ENCODE measurements at regions not wholly inside any gene's neighbourhood (a gene's known extent, or its start where the extent isn't known, plus 50 kb on each side); places are given as distances from the start of the nearest gene placed in this dataset.
A peak's percentile ranks its signal among the peaks of the same experiment; 100 is the strongest.

DNA sequence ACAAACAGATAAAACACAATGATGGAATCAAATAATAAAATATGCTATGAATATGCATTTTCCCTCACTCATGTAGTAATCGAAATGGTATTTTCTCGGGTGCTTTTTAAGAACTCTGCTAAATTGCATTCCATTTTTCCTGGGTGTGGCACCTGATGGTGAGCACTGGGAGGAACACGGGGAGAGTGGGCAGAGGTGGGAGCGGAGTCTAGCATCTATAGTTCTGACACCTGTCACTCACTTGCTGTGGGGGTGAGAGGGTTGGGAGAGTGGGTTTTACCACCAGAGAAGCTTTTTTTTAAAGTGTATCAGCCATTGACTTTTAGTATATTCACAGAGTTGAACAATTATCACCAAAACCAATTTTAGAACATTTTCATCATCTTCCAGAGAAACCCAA, 73.4 kb upstream of the PGBD5 start:
- Histone ChIP-seq H3K27ac (no peak overlapping the region), H3K36me3 (no peaks in the 10 kb centered on the region), H3K9me3 (no peaks in the 10 kb centered on the region), H3K4me1 (replicated peaks) (no peaks in the 10 kb centered on the region), H3K4me3 (no peak overlapping the region), H3K27me3 (replicated peaks; ENCODE audit: insufficient read depth) (no peaks in the 10 kb centered on the region)
- intact Hi-C loops (cut with DNase I), result no loop called here
- TF ChIP-seq POLR2A (IDR thresholded peaks at IDR 0.05) (no peak), POLR2AphosphoS5 (IDR thresholded peaks at IDR 0.05) (no peak)
- TF ChIP-seq, protein P1, sequence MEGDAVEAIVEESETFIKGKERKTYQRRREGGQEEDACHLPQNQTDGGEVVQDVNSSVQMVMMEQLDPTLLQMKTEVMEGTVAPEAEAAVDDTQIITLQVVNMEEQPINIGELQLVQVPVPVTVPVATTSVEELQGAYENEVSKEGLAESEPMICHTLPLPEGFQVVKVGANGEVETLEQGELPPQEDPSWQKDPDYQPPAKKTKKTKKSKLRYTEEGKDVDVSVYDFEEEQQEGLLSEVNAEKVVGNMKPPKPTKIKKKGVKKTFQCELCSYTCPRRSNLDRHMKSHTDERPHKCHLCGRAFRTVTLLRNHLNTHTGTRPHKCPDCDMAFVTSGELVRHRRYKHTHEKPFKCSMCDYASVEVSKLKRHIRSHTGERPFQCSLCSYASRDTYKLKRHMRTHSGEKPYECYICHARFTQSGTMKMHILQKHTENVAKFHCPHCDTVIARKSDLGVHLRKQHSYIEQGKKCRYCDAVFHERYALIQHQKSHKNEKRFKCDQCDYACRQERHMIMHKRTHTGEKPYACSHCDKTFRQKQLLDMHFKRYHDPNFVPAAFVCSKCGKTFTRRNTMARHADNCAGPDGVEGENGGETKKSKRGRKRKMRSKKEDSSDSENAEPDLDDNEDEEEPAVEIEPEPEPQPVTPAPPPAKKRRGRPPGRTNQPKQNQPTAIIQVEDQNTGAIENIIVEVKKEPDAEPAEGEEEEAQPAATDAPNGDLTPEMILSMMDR (IDR thresholded peaks at IDR 0.05), result no peak
- no peak for DNase-seq (ENCODE audit: low spot score)
- 89% methylated on average over 4 of the region's 4 CpGs for WGBS

DNA sequence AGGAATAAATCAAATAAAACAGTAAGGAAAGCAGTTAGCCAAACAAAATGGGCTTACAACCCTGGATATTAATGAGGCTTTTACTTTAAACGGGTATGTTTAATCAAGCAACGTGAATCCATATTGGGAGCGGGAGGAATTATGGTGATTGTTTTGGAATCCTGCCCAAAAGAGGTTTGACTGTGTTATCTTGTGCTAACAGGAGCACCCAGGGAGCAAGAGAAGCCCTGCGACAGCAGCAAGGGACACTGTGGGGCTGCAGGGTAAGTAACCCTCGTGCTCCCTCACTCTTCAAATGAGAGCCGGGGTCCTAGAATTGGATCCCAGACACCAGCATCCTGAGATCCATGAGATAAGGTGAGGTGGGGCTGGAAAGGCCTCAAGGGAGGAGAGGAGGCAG, 72.6 kb upstream of the PGBD5 start:
- WGBS, result 31% methylated on average over 6 of the region's 6 CpGs
- TF ChIP-seq POLR2A (IDR thresholded peaks at IDR 0.05), result no peak
- TF ChIP-seq POLR2AphosphoS5 (IDR thresholded peaks at IDR 0.05), result peak; percentile 64
- Histone ChIP-seq H3K27me3 (replicated peaks; ENCODE audit: insufficient read depth) (no peaks in the 10 kb centered on the region), H3K9me3 (no peaks in the 10 kb centered on the region), H3K27ac (no peak overlapping the region), H3K36me3 (no peaks in the 10 kb centered on the region), H3K4me3 (no peak overlapping the region), H3K4me1 (replicated peaks) (no peaks in the 10 kb centered on the region)
- DNase-seq (ENCODE audit: low spot score), result peak; percentile 61
- intact Hi-C loops (cut with DNase I), result no loop called here

DNA sequence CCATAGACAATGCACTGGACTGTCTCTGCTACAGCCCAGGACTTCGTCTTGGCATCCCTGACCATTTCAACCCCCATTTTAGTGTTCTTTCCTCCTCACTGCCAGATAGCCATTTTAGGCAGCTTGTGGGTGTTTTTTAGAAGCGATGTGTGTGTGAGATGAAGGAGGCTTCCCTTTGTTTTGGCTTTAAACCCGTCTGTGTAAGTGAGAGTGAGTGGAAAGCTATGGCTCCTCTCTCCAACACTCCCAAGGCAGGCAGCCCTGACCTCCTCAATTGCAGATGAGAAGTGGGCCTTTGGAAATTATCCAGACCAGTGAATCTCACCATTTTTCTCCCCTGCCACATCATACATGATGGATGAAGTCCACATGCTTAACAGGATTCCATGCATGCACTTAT, 70.3 kb upstream of the PGBD5 start:
- intact Hi-C loops (cut with DNase I), result no loop called here
- TF ChIP-seq POLR2A (IDR thresholded peaks at IDR 0.05), result no peak
- TF ChIP-seq, protein P1 (IDR thresholded peaks at IDR 0.05), result no peak
- 66% methylated on average over 3 of the region's 3 CpGs for WGBS
- H3K27ac ChIP-seq, result no peak overlapping the region
- no peaks in the 10 kb centered on the region for H3K27me3 ChIP-seq (replicated peaks; ENCODE audit: insufficient read depth)
- no peak for DNase-seq (ENCODE audit: low spot score)
- H3K9me3 ChIP-seq, result no peaks in the 10 kb centered on the region
- no peaks in the 10 kb centered on the region for H3K4me1 ChIP-seq (replicated peaks)
- no peaks in the 10 kb centered on the region for H3K36me3 ChIP-seq
- H3K4me3 ChIP-seq, result no peak overlapping the region

DNA sequence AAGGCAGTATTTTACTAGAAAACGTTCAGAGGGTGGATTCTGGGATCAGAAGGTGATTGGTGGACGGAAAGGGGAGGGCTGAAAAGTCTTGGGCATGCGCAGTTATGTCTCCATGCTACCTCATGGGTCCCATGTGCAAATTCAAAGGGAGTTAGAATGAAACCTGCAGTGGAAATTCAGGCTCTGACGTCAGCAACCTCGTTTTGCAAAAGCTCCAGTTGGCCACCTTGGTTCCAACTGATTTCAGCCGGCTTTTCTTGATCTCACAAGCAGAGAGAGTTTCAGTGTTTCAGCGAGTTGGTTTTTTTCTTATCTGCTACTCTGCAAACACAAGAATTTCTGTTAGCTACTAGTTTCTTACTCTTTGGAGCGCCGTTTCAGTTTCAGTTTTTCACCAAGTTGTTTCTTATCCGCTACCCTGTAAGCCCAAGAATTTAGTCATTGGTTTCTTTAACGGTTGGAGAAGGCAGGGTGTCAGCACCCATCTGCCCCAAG, 69.8 kb upstream of the PGBD5 start:
- Histone ChIP-seq H3K4me3 (no peak overlapping the region), H3K27me3 (replicated peaks; ENCODE audit: insufficient read depth) (no peaks in the 10 kb centered on the region), H3K9me3 (no peaks in the 10 kb centered on the region), H3K4me1 (replicated peaks) (no peaks in the 10 kb centered on the region), H3K36me3 (no peaks in the 10 kb centered on the region), H3K27ac (no peak overlapping the region)
- TF ChIP-seq POLR2AphosphoS5 (IDR thresholded peaks at IDR 0.05) (no peak), POLR2A (IDR thresholded peaks at IDR 0.05) (no peak)
- TF ChIP-seq, protein P1 (IDR thresholded peaks at IDR 0.05), result no peak
- WGBS, result 79% methylated on average over 11 of the region's 11 CpGs
- intact Hi-C loops (cut with DNase I), result no loop called here
- DNase-seq (ENCODE audit: low spot score), result no peak

DNA sequence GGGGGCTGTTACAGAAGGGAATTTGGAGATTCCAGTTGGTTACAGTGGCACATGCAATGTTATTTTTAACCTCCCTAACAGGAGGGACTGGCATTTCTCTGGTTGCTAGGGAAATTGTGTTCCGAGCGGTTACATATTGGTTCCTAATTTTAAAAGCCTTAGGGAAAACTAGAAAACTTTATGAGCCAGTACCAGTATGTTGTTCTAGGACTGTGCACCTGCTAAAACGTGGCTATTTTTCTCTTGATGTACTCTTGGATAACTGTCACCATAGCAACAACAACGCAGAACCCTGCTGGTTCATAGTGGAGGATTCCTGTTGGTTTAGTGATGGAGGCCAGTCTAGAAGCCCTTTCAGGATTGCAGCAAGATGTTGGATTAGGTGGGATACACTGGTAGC, 68.9 kb upstream of the PGBD5 start:
- Histone ChIP-seq H3K4me3 (no peak overlapping the region), H3K36me3 (no peaks in the 10 kb centered on the region), H3K27me3 (replicated peaks; ENCODE audit: insufficient read depth) (no peaks in the 10 kb centered on the region), H3K9me3 (no peaks in the 10 kb centered on the region), H3K27ac (no peak overlapping the region), H3K4me1 (replicated peaks) (no peaks in the 10 kb centered on the region)
- TF ChIP-seq POLR2AphosphoS5 (IDR thresholded peaks at IDR 0.05) (no peak), POLR2A (IDR thresholded peaks at IDR 0.05) (no peak)
- TF ChIP-seq, protein P1 (IDR thresholded peaks at IDR 0.05), result no peak
- DNase-seq (ENCODE audit: low spot score), result no peak
- intact Hi-C loops (cut with DNase I), result no loop called here
- WGBS, result 58% methylated on average over 4 of the region's 4 CpGs
